ENCODE measurements at regions not wholly inside any gene's neighbourhood (a gene's known extent, or its start where the extent isn't known, plus 50 kb on each side); places are given as distances from the start of the nearest gene placed in this dataset.

GRCh38 chr6:104324301-104324700 is 535.4 kb downstream of the HACE1 start:
- no peak for TF ChIP-seq CTCF (IDR thresholded peaks at IDR 0.05)
- TF ChIP-seq MAX (IDR thresholded peaks at IDR 0.05; ENCODE audit: low read depth) = no peak
- TF ChIP-seq CHD2 (IDR thresholded peaks at IDR 0.05; ENCODE audit: low read length, partially characterized antibody) = no peak
- TF ChIP-seq EP300 (IDR thresholded peaks at IDR 0.05; ENCODE audit: borderline replicate concordance in 1 of 2, low read depth in 1 of 2, low read length in 1 of 2) = no peak
- TF ChIP-seq RAD21 (IDR thresholded peaks at IDR 0.05; ENCODE audit: low read length) = no peak
- no peak for TF ChIP-seq RCOR1 (IDR thresholded peaks at IDR 0.05; ENCODE audit: low read length)
- no peak for TF ChIP-seq JUND (IDR thresholded peaks at IDR 0.05)
- no peak for TF ChIP-seq GATA2 (CRISPR knock-in tag; IDR thresholded peaks at IDR 0.05)
- no peak for TF ChIP-seq SMC3 (IDR thresholded peaks at IDR 0.05; ENCODE audit: low read depth, low read length)
- TF ChIP-seq FOXM1 (IDR thresholded peaks at IDR 0.05; ENCODE audit: low read depth) = no peak
- TF ChIP-seq USF2 (IDR thresholded peaks at IDR 0.05; ENCODE audit: borderline replicate concordance, low read depth, low read length) = no peak
- no peak for TF ChIP-seq YY1 (IDR thresholded peaks at IDR 0.05; ENCODE audit: low read depth)
